ENCODE measurements at regions not wholly inside any gene's neighbourhood (a gene's known extent, or its start where the extent isn't known, plus 50 kb on each side); places are given as distances from the start of the nearest gene placed in this dataset.
"Not testable (repeated sequence)": the region's sequence is repeated elsewhere in the genome, so short reads cannot be mapped to it uniquely, and the experiment has no call there.

- DNase-seq = no peak
Measured at GRCh38 chr7:98778421-98778820, 91.4 kb downstream of the TMEM130 start.

GRCh38 chr7:98779800-98780587 lies 89.8 kb downstream of the TMEM130 start:
- DNase-seq = no peak

- DNase-seq = no peak
Measured at GRCh38 chr7:98784216-98784785, 85.5 kb downstream of the TMEM130 start.

- DNase-seq = no peak
Measured at GRCh38 chr7:98785929-98786571, 83.8 kb downstream of the TMEM130 start.

GRCh38 chr7:98788966-98789365 lies 80.8 kb downstream of the TMEM130 start:
- no peak for DNase-seq

- DNase-seq = not testable (repeated sequence)
Measured at GRCh38 chr7:98794453-98794852, 75.4 kb downstream of the TMEM130 start.

- DNase-seq = no peak
Measured at GRCh38 chr7:98795741-98796493, 73.9 kb downstream of the TMEM130 start.

All from HCEC 1CT (cell line).